Upper lobe of right lung (tissue), 1 donor: ENCODE measurements at regions not wholly inside any gene's neighbourhood (a gene's known extent, or its start where the extent isn't known, plus 50 kb on each side); places are given as distances from the start of the nearest gene placed in this dataset.

ENCODE experiments used
- ATAC-seq: fragments of 200-7000 bp; cut with Tn5 transposase; one replicate; pipeline ENCODE4 v1.9.1; 2020; ENCODE audit warnings: mild to moderate bottlenecking, moderate library complexity
- DNase-seq: peaks from one replicate; pipeline ENCODE4 v3.0.0-alpha.2; 2020
- H3K27ac ChIP-seq: fragments of 200-600 bp; one replicate; pipeline ENCODE4 v1.8.0; 2022
- H3K27me3 ChIP-seq: fragments of 200-600 bp; one replicate; pipeline ENCODE4 v1.8.0; 2022; ENCODE audit warnings: mild to moderate bottlenecking
- H3K36me3 ChIP-seq: fragments of 200-600 bp; one replicate; pipeline ENCODE4 v1.8.0; 2022
- H3K4me1 ChIP-seq: fragments of 200-600 bp; one replicate; pipeline ENCODE4 v1.8.0; 2022
- H3K4me3 ChIP-seq: fragments of 200-600 bp; one replicate; pipeline ENCODE4 v1.8.0; 2022; ENCODE audit warnings: mild to moderate bottlenecking
- H3K9me3 ChIP-seq: fragments of 200-600 bp; one replicate; pipeline ENCODE4 v1.8.0; 2022
- CTCF ChIP-seq: fragments of 200-600 bp; IDR thresholded peaks from one replicate; pipeline ENCODE4 v1.8.0; 2022; ENCODE audit warnings: antibody characterized with exemption
- intact Hi-C: fragments of 100-400 bp; cut with DNase I; formaldehyde crosslinking; loops from one replicate; pipeline ENCODE4 v1.11.0; 2022
- donor health status: DM: no; HTN: yes; CAD: no; lungs with severe emphysema.

- TF ChIP-seq CTCF = no peak
- no peaks in the 10 kb centered on the region for H3K27me3 ChIP-seq
- no peak for DNase-seq
- H3K4me3 ChIP-seq = no peak overlapping the region
- no peaks in the 10 kb centered on the region for H3K9me3 ChIP-seq
- H3K27ac ChIP-seq = no peak overlapping the region
- no peak for ATAC-seq
- no peaks in the 10 kb centered on the region for H3K36me3 ChIP-seq
- intact Hi-C loops = no loop called here
- H3K4me1 ChIP-seq = no peaks in the 10 kb centered on the region
Observed at GRCh38 chr12:19909418-19909817, 458.9 kb upstream of the PDE3A start.

GRCh38 chr12:19910681-19911080, 457.7 kb upstream of the PDE3A start:
- Histone ChIP-seq H3K4me1 (no peaks in the 10 kb centered on the region), H3K4me3 (no peak overlapping the region), H3K9me3 (no peaks in the 10 kb centered on the region), H3K36me3 (no peaks in the 10 kb centered on the region), H3K27ac (no peak overlapping the region), H3K27me3 (no peaks in the 10 kb centered on the region)
- no peak for ATAC-seq
- intact Hi-C loops = no loop called here
- DNase-seq = no peak
- TF ChIP-seq CTCF = no peak

- H3K36me3 ChIP-seq = no peaks in the 10 kb centered on the region
- DNase-seq (no peak), ATAC-seq (no peak)
- no peaks in the 10 kb centered on the region for H3K9me3 ChIP-seq
- H3K4me3 ChIP-seq = no peak overlapping the region
- no peaks in the 10 kb centered on the region for H3K27me3 ChIP-seq
- H3K4me1 ChIP-seq = no peaks in the 10 kb centered on the region
- intact Hi-C loops = no loop called here
- TF ChIP-seq CTCF = no peak
- H3K27ac ChIP-seq = no peak overlapping the region
Observed at GRCh38 chr12:19912991-19913390, 455.3 kb upstream of the PDE3A start.

- no peak for DNase-seq
- Histone ChIP-seq H3K27me3 (no peaks in the 10 kb centered on the region), H3K4me1 (no peaks in the 10 kb centered on the region), H3K4me3 (no peak overlapping the region), H3K36me3 (no peaks in the 10 kb centered on the region), H3K27ac (no peak overlapping the region), H3K9me3 (no peaks in the 10 kb centered on the region)
- peak; percentile 54 for ATAC-seq
- intact Hi-C loops = no loop called here
- TF ChIP-seq CTCF = peak; percentile 66
Observed at GRCh38 chr12:19915392-19916195, 452.7 kb upstream of the PDE3A start.

- TF ChIP-seq CTCF = no peak
- no peak for ATAC-seq
Observed at GRCh38 chr12:19916196-19916753, 452.1 kb upstream of the PDE3A start.

More at GRCh38 chr12:19916196-19916753, 452.1 kb upstream of the PDE3A start:
- Histone ChIP-seq H3K36me3 (no peaks in the 10 kb centered on the region), H3K4me1 (no peaks in the 10 kb centered on the region), H3K4me3 (no peak overlapping the region), H3K27ac (no peak overlapping the region), H3K27me3 (no peaks in the 10 kb centered on the region), H3K9me3 (no peaks in the 10 kb centered on the region)
- DNase-seq = no peak
- intact Hi-C loops = no loop called here
